HT-29 (cell line): ENCODE measurements at regions not wholly inside any gene's neighbourhood (a gene's known extent, or its start where the extent isn't known, plus 50 kb on each side); places are given as distances from the start of the nearest gene placed in this dataset.
A peak's percentile ranks its signal among the peaks of the same experiment; 100 is the strongest.
"Not testable (repeated sequence)": the region's sequence is repeated elsewhere in the genome, so short reads cannot be mapped to it uniquely, and the experiment has no call there.

Source experiments
- DNase-seq: peaks from one replicate; pipeline ENCODE4 v3.0.0-alpha.2; 2015; ENCODE audit warnings: low spot score

- no peak for DNase-seq
Observed at GRCh38 chr4:71081192-71081591, 87.7 kb downstream of the DCK start.

GRCh38 chr4:71093745-71094144 is 100.3 kb downstream of the DCK start:
- no peak for DNase-seq

GRCh38 chr4:71094201-71094600 is 100.8 kb downstream of the DCK start:
- DNase-seq: no peak

- DNase-seq: no peak
Observed at GRCh38 chr4:71095141-71095540, 101.7 kb downstream of the DCK start.

GRCh38 chr4:71095545-71095944 is 102.1 kb downstream of the DCK start:
- DNase-seq: no peak

- DNase-seq: no peak
Observed at GRCh38 chr4:71107726-71108125, 114.3 kb downstream of the DCK start.

GRCh38 chr4:71110499-71110898 is 117.0 kb downstream of the DCK start:
- no peak for DNase-seq

GRCh38 chr4:71111133-71111532 is 117.7 kb downstream of the DCK start:
- DNase-seq: not testable (repeated sequence)

GRCh38 chr4:71113294-71113693 is 119.8 kb downstream of the DCK start:
- peak; percentile 69 for DNase-seq

GRCh38 chr4:71120831-71121524 is 127.5 kb downstream of the DCK start:
- no peak for DNase-seq

- DNase-seq: no peak
Observed at GRCh38 chr4:71123951-71124350, 130.5 kb downstream of the DCK start.

- no peak for DNase-seq
Observed at GRCh38 chr4:71125137-71125536, 131.7 kb downstream of the DCK start.

- peak; percentile 59 for DNase-seq
Observed at GRCh38 chr4:71126719-71127118, 133.3 kb downstream of the DCK start.

GRCh38 chr4:71130827-71131603 is 137.6 kb downstream of the DCK start:
- DNase-seq: no peak

- no peak for DNase-seq
Observed at GRCh38 chr4:71132486-71132885, 139.0 kb downstream of the DCK start.

- no peak for DNase-seq
Observed at GRCh38 chr4:71133491-71133890, 140.0 kb downstream of the DCK start.

- DNase-seq: no peak
Observed at GRCh38 chr4:71136071-71136470, 142.6 kb downstream of the DCK start.

- DNase-seq: no peak
Observed at GRCh38 chr4:71138007-71138615, 144.7 kb downstream of the DCK start.

GRCh38 chr4:71140563-71140962 is 147.1 kb downstream of the DCK start:
- DNase-seq: no peak

- DNase-seq: no peak
Observed at GRCh38 chr4:71141125-71141524, 147.7 kb downstream of the DCK start.

GRCh38 chr4:71147261-71147660 is 153.8 kb downstream of the DCK start:
- DNase-seq: no peak

GRCh38 chr4:71148545-71148944 is 155.1 kb downstream of the DCK start:
- DNase-seq: no peak

- no peak for DNase-seq
Observed at GRCh38 chr4:71151054-71151453, 157.6 kb downstream of the DCK start.
